SKM-1 treated with dmso at 0.1 percent for 144 hours (cell line): ENCODE measurements at regions not wholly inside any gene's neighbourhood (a gene's known extent, or its start where the extent isn't known, plus 50 kb on each side); places are given as distances from the start of the nearest gene placed in this dataset.

ENCODE experiments used
- DNase-seq: peaks from one replicate; lab custom pipeline; 2025; ENCODE audit not compliant: unreplicated experiment; lab: John Stamatoyannopoulos, UW

DNA sequence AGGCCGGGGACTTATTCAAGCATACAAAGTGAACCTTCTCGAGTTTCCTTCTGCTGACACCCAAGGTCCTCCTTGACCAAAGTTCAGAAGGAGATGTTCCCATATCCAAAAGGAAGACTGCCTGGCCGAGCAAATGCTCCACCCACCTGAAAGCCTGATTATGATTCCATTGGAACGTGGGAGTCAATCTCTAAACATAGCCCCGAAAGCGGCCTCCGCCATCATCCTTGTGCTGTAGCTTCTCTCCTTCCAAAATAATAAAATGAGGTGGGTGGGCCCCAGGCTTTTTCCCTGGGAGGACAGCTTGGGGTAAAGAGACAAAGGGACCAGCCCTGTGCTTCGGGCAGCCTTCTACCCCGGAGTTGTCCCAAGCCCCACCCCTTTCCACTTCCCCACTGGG, 355.6 kb upstream of the SLC30A5 start:
- no peak for DNase-seq

DNA sequence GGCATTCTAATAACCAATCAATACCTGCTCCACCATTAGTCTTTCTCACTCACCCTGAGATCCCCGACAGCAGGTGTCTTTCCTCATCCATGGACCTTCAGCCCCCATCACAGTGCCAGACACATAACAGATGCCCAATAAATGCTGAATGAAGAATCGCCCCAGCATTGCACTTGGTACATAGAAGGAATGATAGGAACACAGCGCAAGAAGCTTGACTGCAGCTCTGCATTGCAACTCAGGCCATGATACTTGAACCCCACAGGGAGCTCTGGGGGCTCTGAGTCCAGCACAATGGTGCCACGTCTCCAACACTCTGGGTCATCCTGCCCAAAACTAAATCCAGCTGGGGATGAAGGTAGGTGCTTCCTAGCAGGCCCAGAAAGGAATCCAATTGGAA, 355.0 kb upstream of the SLC30A5 start:
- DNase-seq = no peak

DNA sequence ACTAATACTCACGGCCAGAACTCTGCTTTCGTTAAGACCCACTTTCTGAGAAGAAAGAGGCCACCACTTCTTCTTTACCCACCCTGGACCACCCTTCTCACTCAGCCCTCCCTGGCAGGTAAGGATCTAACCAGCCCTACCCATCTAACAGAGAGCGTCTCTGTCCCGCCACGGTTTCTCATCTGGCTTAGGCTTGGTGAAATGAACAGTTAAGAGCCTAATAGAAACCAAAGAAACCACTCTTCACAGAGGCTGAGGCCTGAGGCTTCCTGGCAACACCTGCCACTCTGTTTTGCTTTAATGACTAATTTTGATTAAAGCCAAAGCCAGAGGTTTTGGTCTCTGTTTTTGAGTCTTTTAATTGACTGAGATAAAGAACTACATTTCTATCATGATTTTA, 354.1 kb upstream of the SLC30A5 start:
- DNase-seq = no peak

DNA sequence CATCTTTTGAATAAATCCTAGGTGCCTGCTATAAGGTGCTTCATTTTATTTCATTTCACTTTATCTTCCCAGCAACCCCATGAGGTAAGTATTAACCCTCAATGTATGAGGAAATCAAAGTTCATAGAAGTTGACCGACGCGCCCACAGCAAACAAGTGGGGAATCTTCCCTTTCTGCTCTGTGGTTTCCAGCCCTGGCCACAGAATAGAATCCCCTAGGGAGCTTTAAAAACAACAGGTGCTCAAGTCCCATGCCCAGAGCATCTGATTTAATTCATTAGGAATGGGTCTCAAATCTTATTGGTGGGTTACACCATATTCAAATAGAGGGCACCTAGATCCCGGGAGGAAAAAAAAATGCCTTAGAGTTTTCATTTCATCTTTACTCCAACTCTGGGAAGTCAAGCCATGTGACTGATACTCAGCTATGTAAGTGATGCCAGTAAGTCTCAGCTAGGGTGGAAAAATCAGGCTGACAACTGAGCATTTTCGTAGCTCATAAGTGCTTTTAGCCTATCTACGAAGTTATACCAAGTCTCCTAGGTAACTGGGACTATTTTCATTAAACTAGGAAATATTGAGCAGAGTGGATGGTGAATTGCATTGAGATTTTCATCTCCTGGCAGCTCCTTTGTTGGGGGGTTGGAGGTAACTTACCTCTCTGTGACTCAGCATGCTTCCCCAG, 353.4 kb upstream of the SLC30A5 start:
- DNase-seq = no peak

DNA sequence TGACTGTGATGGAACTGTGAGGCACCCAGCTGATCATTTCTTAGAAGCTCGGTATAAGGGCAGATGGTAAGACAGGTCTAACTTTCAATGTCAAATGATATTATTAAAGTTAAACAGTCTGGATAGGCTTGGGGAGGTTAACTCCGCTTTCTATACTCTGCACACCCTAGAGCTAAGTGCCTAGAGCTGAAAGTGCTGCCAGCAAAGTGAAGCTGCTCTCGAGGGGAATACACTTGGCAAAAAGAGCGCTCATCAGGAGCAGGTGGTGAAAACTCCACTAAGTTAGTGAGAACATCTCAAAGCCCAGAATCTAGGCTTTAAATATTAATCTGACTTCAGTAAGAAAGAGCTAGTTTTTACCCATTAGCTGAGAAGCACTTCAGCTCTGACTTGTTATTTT, 349.6 kb upstream of the SLC30A5 start:
- no peak for DNase-seq

DNA sequence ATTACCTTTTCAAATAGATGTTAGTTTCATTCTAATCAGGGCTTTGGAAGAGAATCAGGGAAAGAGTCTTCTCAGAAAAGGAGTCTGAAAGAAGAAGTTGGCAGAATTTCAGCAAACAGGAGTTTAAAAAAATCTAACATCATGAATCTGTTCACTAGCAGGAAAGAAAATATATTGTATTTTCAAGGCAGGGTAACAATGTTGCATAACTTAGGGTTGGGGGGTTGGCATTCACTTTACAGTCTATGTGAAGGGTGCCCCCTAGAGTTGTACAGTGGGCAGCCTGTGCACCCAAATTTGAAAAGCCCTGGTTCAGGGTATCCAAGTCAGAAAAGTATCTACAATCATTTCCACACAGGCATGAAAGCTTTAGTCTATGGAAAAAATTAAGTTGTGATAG, 348.4 kb upstream of the SLC30A5 start:
- no peak for DNase-seq

DNA sequence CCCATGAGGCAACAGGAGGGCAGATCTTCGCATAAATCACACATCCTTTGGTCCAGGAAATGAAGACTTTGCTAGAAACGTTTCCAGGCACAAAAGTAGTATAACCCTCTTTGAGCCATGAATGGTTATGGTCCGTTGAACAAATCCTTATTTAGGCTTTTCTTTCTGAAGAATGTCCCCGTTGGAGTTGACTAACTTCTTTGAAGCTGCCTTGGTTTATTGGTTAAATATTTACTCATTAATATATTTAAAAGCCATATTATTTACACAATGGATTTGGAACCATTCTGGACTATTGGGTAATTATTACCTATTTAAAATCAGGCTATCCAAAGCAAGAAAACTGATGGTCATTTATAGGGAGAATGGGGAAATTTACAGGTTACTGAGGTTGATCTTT, 347.6 kb upstream of the SLC30A5 start:
- DNase-seq = no peak

DNA sequence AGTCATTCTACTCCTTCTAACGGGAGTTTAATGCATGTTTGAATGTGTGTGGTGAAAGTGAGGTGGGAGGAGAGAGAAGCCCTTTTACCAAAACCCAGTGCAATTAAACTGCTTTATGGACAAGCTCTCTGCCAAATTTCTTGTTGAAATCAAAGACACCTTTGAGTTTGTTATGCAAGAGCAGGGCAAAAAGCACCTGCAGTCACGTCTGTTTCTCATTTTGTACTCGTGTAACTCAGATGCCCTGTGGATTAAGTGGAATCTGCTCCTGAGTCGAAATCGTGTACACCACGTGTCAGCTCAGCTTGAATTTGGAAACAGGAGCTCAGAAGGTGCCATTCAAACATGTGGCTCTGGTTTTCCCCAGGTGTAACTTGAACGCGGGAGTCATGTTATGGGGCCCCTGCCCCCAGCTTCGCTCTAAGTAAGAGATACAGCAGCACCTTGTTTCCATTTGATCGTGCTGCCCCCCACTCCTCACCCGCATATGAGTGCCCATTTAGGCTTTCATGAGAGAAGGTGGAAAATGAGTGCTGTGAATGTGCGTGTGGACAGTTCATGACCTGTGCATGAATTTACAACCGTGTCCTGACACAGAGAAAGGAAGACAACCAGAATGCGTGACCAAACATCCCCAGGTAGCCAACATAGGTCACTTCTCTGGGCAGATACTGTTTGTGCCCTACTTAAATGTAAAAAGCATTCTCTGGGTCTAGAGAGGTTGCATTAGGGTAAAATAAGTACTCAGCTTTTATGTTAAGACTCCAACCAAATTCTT, 347.0 kb upstream of the SLC30A5 start:
- no peak for DNase-seq

DNA sequence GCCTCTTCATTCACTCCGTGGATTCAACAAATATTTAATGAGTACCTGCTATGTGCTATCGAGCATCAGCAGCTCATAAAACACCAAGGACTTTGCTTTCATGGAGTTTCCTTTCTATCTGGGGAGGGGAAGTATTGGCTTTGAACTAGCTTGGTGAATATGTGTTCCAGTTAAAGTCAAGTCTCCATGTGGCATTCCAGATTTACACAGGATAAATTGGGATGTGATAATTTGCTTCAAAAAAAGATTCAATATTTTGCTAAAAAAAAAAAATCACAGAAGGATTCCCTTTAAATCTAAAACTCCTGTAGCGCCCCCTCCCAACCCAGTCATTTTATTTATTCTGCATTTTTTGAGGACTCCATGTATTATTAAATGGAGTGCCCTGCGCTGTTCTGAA, 346.3 kb upstream of the SLC30A5 start:
- no peak for DNase-seq

DNA sequence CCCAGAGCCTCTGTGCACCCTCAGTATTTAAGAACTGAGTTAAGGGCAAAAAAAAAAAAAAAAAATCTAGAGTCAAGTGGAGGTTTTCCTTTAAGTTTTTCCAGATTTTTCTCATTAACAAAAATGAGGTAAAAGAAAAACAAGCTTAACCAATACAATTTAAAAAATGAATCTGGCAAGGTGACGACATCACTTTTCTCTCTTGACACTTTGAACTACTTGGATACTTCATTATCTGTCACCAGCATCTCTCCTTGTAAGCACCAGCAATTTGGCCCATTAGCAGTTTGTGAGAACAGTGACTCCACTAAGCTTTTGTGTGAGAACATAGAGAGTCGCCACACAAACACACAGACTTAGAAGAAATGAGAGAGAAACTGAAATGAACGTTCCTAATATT, 345.7 kb upstream of the SLC30A5 start:
- DNase-seq = no peak

DNA sequence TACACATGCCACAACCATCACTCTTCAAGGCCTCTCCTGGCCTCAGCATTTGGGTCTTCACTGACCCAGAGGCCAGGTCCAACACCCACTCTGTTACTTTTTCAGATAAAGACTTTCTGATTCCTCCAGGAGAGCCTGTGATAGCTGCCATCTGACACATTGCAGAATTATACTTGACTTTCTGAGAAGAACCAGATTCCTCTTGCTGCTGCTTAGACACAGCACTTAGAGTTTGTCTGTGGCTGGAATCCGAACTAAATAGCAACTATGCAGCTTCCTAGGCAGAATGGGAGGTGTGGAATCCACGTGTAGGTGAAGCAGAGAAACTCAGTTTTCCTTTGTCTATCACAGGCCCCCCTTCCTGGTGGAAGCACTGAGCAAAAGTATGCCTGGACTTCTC, 344.7 kb upstream of the SLC30A5 start:
- DNase-seq = no peak

DNA sequence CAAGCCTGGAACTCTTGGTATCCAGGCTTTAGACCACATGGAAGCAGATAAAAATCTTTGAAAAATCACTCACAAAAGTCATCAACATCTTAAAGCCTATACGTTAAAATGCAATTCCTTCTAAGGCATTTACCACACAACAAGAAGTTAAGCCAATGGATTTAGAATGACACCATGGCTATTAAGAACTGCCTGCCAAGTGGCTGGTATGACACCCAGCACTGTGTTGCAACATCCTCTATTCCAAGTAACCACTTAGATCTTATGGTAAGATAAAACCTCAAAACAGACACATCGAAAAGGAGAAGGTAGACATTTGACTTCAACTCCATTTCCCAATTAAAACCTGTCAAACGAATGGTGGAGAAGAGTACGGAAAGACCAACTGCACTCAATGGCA, 344.2 kb upstream of the SLC30A5 start:
- no peak for DNase-seq

DNA sequence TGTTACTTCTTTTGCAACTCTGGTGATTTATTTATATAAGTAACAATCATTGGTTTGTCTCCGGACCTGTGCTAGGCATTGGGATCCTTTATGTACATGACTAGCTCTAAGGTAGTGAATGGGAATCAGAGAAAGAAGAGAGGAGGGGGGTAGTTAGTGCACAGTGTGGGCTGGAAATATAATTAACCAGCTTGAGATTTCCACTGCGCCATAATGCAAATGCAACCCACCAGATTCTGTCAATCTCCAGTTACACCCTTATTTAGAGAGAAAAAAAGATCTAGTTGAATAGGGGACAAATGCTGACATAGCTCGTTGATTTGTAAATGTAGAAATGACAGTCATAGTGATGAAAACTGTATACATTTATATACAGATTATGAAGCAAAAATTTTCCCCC, 342.2 kb upstream of the SLC30A5 start:
- DNase-seq = no peak

DNA sequence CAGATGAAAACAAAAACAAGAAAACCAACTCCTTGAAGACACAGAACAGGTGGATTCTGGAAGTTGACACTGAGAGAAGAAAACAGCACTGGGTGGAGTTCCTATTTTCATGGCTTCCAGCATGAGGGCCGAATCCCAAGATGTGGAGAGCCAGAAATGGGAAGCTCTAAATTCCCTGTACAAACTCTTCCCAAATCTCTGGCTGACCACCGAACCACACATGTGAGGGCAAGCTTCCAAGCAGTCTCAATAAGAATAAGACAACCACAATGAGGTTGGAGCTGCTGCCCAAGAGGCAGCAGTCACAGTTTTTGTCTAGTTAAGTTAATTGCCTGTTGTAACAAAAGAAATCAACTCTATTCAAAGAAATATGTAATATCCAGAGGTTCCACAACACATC, 339.3 kb upstream of the SLC30A5 start:
- no peak for DNase-seq

DNA sequence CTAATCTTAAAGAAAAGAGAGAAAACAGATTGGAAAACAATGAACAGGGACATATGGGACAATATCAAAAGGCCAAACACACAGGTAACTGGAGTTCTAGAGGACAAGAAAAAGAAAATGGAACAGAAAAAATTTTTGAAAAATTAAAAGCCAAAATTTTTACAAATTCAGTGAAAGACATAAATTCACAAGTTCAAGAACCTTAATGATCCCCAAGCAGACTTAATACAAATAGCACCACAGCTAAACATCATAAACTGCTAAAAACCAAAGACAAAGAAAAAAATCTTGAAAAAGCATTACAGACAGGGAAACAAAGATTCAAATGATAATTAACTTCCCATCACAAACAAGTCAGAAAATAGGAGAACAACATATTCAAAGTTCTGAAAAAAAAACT, 338.5 kb upstream of the SLC30A5 start:
- DNase-seq = no peak

DNA sequence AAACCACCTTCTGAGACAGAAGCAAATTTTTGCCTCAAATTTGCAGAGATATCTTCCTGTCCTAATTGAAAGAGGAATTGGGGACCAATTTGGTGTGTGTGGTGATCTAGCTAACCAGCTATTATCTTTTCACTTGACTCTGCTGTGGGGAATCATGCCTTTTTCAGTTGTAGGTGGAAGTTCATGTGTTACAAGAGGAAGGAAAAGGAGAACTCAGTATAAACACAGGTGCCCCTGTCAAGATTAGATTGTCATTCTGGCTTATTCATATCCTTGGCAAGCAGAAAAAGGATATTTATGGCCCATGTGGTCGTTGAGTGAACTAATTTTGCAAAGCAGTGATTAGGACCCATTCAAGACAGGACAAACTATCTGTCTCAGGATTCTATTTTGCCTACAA, 336.8 kb upstream of the SLC30A5 start:
- DNase-seq = no peak

DNA sequence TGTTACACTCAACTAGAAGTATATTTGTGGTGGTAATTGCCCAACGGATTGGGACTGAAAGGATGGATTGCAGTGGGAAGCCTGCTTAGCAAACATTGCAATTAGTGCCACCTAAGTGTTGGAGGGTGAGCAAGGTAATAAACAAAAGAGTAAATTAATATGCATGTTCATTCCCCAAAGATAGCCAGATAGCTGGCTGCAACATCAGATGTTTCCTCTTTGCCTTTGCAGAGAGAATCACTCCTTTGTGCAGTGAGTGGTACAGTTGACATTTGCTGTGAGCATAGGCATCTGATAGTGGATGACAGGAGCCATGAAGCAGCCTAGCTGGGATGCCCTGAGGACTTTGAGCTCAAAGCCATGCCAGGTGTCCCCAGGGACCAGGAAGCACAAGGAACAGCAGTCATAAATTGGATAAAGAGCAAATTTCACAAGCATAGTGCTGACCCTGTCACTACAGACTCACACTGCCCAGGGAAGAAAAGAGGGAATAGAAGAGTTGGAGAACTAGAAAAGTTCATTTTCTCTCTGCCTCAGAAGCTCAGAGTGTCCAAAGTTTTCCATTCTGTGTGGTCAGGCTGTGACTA, 336.1 kb upstream of the SLC30A5 start:
- DNase-seq = no peak

DNA sequence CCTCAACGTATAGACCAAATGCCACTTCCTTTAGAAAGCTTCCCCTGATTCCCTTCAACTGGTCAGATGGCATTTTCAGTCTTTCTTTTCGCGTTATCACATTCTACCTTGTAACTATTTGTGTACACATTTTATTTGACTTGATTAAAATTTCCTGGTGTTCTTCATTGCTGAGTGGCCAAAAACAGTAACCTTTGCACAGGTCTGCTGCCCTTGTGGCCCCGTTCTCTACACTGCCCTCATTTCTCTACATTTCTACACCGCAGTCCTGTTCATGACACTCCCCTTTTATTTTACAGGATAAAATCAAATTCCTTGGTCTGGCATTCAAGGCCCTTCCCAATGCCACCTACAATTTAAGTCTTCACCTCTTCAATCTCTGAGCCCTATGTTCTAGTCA, 334.2 kb upstream of the SLC30A5 start:
- no peak for DNase-seq

DNA sequence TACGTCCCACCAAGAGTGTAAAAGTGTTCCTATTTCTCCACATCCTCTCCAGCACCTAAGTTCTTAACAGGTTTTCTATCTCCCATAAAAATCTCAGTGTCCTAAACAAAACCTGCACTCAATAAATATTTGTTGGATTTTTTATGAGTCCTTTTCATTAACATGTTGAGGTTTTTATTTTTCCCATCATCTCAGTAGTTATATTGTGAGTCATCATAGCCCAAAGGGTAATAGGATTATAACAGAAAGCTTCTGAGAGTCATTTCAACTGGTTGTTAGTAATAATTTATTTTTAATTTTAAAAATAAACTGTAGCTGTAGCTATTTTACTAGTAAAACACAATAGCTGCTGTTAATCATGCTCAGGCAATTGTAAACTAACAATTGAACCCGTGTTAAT, 331.6 kb upstream of the SLC30A5 start:
- DNase-seq = no peak

DNA sequence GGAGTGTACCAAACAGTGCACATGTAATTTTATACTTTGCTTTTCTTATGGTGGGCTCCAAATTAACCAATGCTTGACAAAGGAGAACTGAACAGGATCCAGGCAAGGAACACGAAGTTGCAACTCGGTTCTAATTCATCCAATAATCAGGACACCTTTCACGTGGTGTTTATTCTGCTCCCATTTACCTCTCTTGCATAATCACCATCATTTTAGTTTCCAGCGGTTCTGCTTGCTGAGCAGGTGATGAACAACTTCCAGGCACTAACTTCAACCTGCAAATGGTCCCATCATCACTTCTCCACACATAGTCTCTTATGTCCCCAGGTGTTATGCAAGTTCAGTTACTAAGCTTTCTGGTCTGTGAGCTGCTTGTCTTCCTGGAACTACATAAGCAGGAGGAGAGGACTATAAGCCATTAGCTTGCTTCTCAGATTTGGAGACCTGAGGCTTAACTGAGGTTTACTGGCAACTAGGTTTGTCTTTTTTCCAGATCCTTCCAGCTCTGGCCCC, 326.8 kb upstream of the SLC30A5 start:
- DNase-seq = no peak

DNA sequence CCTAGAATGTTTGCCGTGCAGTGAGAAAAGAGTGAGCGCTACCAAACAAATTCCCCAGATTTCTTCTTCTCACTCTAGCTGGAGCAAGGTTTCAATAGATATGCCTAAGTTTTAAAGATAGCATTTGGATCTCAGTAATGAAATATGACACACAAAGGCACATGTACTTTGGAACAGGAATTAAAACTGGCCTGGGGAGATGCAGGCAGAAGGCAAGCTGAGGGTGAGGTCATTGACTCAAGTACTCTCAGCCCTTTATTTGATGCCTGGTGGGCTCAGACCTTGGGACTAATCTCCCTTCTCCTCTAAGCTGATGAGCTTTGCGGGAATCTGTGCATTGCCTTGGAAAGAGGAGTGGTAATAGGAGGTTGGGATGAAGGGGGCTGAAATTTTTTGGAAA, 323.3 kb upstream of the SLC30A5 start:
- DNase-seq = no peak

DNA sequence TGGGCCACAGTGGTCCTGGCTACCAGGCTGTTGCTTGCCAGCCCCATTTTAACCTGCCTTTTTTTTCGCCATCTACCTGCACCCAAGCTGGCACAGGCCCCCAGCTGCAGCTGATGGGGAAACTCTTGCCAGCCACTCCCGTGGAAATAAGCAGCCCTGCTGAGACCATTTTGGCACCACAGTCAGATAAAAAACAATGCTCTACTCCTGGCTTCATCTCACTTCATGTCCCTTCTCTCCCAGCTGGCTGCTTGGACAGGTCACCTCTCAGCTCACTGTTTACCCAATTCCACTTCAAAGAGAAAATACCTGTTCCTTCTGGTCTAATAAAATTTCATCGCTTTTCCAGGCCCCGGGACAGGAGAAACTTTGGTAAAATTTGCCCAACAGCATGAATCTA, 322.6 kb upstream of the SLC30A5 start:
- DNase-seq = no peak
